GM12873 (cell line): ENCODE measurements at regions not wholly inside any gene's neighbourhood (a gene's known extent, or its start where the extent isn't known, plus 50 kb on each side); places are given as distances from the start of the nearest gene placed in this dataset.

Source experiments
- TF ChIP-seq, protein P1 (sequence below): IDR thresholded peaks from 2 replicates; pipeline ENCODE4 v1.5.1; 2012; ENCODE audit warnings: low read depth, mild to moderate bottlenecking, moderate library complexity, low read length, control low read depth; ENCODE audit not compliant: insufficient read depth; ENCODE audit errors: missing control alignments

DNA sequence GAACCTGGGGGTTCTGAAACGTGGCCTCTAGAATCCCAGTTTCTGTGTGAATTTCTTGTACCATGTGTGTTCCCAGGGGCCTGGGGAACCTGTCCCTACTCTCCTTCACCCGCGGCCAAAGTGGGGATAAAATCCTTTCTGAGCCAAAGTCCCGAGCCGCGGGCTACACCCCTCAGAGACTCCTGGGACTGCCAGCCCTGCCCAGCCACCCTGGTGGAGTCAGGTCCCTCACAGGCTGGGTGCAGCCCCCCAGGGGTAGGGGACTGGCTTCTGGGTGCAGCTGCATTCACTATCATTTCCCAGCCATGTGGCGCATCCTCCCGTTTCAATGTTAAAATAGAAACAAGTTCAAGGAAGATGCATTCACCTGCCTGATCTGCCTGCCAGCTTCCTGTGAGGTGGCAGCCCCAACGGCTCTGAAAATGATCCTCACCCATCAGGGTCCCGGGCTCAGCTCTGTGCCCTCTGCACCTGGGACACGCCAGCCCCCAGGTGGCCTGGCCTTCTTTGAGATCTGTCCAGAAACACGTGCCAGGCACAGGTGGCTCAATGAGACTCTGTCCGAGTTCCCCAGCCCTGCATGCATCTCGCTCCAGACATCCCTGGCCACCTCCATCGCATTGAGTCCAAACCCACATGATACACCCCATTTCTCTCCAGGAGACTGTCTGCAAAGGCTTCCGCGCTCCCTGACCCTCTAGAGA, 338.8 kb downstream of the CTTN start:
- TF ChIP-seq, protein P1, sequence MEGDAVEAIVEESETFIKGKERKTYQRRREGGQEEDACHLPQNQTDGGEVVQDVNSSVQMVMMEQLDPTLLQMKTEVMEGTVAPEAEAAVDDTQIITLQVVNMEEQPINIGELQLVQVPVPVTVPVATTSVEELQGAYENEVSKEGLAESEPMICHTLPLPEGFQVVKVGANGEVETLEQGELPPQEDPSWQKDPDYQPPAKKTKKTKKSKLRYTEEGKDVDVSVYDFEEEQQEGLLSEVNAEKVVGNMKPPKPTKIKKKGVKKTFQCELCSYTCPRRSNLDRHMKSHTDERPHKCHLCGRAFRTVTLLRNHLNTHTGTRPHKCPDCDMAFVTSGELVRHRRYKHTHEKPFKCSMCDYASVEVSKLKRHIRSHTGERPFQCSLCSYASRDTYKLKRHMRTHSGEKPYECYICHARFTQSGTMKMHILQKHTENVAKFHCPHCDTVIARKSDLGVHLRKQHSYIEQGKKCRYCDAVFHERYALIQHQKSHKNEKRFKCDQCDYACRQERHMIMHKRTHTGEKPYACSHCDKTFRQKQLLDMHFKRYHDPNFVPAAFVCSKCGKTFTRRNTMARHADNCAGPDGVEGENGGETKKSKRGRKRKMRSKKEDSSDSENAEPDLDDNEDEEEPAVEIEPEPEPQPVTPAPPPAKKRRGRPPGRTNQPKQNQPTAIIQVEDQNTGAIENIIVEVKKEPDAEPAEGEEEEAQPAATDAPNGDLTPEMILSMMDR, result no peak

DNA sequence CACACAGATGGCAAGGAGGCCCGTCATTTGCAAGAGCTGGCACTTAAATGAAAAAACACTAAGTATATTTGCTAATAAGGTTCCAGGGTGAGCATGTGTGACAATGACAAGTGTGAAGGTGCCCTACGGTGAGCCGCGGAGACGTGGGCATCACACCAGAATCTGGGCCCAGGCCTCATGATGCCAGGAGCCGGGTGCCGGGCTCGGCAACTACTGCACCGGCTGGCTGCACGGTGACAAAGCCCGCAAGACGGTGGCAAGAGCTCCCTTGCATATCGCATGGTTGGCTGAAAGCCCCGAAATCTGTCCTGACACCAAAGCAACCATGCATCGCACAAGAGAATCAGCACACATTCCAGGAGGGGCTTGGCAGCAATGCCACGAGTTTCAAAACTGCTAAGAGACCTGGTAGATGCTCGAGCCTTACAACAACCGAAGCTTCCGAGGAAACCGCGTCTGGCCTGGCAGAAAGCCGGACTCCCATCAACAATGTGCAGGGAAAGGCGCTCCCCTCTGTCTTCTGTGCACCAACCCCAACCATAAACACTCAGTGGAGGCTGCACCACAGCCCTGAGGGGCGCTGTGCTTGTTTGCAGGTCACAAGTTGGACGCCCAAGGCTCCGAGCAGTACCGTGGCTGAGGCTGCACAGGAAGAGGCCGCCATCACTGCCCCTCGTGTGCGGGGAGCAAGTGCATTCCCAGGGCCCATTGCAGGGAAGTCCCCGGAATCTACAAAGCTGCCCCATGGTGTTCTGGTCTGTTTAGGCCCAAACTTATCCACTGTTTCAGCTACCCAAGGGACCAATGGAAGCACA, 339.7 kb downstream of the CTTN start:
- TF ChIP-seq, protein P1, result no peak

DNA sequence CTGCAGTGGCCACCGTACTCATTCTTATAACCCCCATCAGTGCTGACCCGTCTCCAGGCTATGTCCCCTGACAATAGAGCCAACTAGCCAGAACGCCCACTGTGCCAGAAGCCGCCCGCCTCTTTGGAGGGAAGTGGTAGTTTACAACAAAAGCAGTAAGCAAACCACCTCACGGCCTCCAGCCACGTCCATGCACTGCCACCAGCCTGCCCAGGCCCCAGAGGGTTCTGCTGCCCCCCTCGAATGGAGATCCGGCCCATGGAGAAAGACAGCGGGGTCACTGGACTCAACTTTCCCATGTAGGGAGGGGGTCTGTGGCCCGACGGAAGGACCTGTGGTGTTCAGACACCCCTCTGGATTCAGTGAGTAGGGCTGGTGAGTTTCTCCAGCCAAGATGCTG, 340.3 kb downstream of the CTTN start:
- TF ChIP-seq, protein P1, result no peak

DNA sequence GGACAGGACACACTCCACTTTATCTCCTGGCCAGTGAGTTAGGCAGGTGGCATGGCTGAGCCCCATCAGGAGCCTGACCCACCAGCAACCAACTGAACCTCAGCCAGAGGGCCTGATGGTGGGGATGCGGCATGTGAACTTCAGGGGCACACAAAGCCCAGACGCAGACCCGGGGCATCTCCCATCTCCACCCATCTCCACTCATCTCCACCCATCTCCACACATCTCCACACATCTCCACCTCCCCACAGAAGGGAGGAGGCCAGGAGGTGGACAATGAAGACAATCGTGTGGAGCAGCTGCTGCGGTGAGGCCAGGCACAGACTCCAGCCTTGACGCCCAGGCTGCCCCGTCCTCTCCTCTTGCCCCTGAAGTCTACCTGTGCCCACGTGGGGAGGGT, 340.8 kb downstream of the CTTN start:
- TF ChIP-seq, protein P1, result no peak

DNA sequence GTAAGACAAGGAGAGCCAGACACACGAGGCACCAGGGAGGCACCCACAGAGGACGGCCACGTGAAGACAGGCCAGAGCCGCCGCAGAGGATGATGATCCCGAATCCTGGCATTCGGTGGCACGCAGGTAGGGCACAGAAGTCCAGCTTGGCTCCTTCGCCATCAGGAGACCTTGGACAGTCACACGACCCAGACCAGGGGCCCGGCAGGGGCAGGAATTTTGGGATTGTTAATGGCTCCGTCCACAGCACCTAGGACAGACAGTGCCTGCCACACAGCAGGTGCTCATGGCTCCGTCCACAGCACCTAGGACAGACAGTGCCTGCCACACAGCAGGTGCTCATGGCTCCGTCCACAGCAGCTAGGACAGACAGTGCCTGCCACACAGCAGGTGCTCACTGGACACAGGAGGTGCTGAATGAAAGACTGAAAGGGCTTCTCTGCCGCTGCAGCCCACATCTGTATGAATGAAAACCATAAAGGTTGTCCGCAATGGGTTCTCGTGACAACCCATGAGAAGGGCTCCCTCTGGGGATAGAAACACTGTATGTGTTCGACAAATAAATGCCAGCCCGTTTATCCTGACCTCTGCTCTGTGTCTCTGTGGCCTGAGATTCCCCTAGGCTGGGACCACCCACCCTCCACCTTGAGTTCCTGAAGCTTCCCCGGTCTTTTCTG, 341.6 kb downstream of the CTTN start:
- TF ChIP-seq, protein P1, result no peak

DNA sequence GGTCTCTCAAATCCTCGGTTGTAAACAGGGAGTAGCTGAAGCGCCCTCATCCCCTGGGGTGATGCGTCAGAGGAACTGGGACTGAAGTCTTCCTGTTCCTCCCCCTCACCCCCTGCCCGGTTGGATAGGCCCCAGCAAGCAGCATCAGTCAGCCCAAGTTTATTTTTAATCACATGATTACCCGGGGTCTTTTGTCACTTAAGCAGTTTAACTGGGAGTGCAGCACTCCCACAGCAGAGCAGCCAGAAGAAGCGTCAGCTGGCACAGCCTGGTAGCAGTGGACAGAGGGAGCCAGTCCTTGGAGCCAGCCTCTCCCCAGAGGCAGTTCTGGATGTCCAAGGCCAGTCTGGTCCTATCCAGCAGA, 342.1 kb downstream of the CTTN start:
- TF ChIP-seq, protein P1, result no peak

DNA sequence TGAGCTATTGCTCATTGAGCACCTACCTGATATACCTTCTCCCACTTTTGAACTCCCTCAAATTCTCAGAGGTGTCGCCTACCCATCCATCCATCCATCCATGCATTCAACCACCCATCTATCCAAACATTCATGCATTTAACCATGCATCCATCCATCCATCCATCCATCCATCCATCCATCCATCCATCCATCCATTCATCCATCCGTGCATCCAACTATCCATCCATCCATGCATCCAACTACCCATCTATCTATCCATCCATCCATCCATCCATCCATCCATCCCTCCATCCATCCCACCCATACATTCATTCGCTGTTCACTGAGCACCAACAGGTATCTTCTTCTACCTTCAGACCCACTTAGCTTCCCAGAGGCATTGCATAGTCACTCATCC, 342.8 kb downstream of the CTTN start:
- TF ChIP-seq, protein P1, result no peak
